Spleen (tissue), 11 donors: ENCODE measurements at regions not wholly inside any gene's neighbourhood (a gene's known extent, or its start where the extent isn't known, plus 50 kb on each side); places are given as distances from the start of the nearest gene placed in this dataset.

Experiments
- DNase-seq: peaks from one replicate; pipeline ENCODE4 v3.0.0-alpha.2; 2020
- H3K27ac ChIP-seq, 8 donors: fragments of 200-600 bp; sonication (generic) in 7 of 8; 1 replicate in 4 of 8; 2 replicates in 4 of 8; pipeline versions ENCODE4 v1.5.0 to v1.8.0; 2016 to 2021; ENCODE audit warnings: inconsistent platforms in 4 of 8, mild to moderate bottlenecking in 4 of 8, moderate library complexity in 1 of 8
- H3K27me3 ChIP-seq, 7 donors: fragments of 200-600 bp; sonication (generic) in 6 of 7; replicated peaks in 1 of 7; 1 replicate in 4 of 7; 2 replicates in 3 of 7; pipeline versions ENCODE4 v1.5.0 to v1.8.0; 2016 to 2021; ENCODE audit warnings: inconsistent platforms in 3 of 7, mild to moderate bottlenecking in 1 of 7
- H3K36me3 ChIP-seq, 6 donors: fragments of 200-600 bp; sonication (generic) in 5 of 6; 1 replicate in 4 of 6; 2 replicates in 2 of 6; pipeline versions ENCODE4 v1.5.0 to v1.8.0; 2016 to 2021; ENCODE audit warnings: inconsistent platforms in 2 of 6
- H3K4me1 ChIP-seq, 6 donors: fragments of 200-600 bp; sonication (generic) in 5 of 6; 1 replicate in 3 of 6; 2 replicates in 3 of 6; pipeline versions ENCODE4 v1.5.0 to v1.8.0; 2016 to 2021; ENCODE audit warnings: inconsistent platforms in 3 of 6
- H3K4me3 ChIP-seq, 8 donors: fragments of 200-600 bp; sonication (generic) in 7 of 8; 1 replicate in 4 of 8; 2 replicates in 4 of 8; pipeline versions ENCODE4 v1.5.0 to v1.8.0; 2016 to 2021; ENCODE audit warnings: inconsistent platforms in 4 of 8, mild to moderate bottlenecking in 4 of 8, moderate library complexity in 2 of 8
- H3K9me3 ChIP-seq, 8 donors: fragments of 200-600 bp; sonication (generic) in 7 of 8; 1 replicate in 4 of 8; 2 replicates in 4 of 8; pipeline versions ENCODE4 v1.5.0 to v1.8.0; 2016 to 2021; ENCODE audit warnings: inconsistent platforms in 4 of 8
- POLR2A ChIP-seq, 3 donors: fragments of 450-650 bp; IDR thresholded peaks; one replicate each; pipeline ENCODE4 v1.5.1; 2017; ENCODE audit warnings: antibody characterized with exemption in 3 of 3, mild to moderate bottlenecking in 1 of 3
- POLR2AphosphoS5 ChIP-seq, 3 donors: sonication (generic); formaldehyde crosslinking; IDR thresholded peaks; one replicate each; pipeline ENCODE4 v1.5.1; 2017; ENCODE audit warnings: antibody characterized with exemption in 3 of 3
- WGBS, 5 donors: extraction: QIAGEN DNeasy Blood & Tissue Kit in 3 of 5; methylation state at CpG; one replicate each; pipeline versions ENCODE4 v1.1.5 to v1.1.7; 2013 to 2018; 5-methylcytosine and 5-hydroxymethylcytosine counted together
- intact Hi-C: fragments of 100-400 bp; cut with DNase I; formaldehyde crosslinking; loops from one replicate; pipeline ENCODE4 v1.15.0; 2023; ENCODE audit warnings: low total_unique reads
- TF ChIP-seq, protein P1 (sequence below), 11 experiments: fragments of 200-600 bp in 7 of 11; fragments of 450-650 bp in 4 of 11; sonication (generic) in 4 of 11; IDR thresholded peaks in 8 of 11; conservative IDR thresholded peaks in 3 of 11; 1 replicate in 7 of 11; 2 replicates in 4 of 11; pipeline versions ENCODE4 v1.4.0 to v1.8.0; 2016 to 2021; ENCODE audit warnings: antibody characterized with exemption in 11 of 11, inconsistent platforms in 4 of 11, mild to moderate bottlenecking in 1 of 11
- donor health status: healthy with polysubstance abuse.
- donor health status: DM: no; HTN: no; CAD: no; lungs with moderate emphysema.
- donor health status: DM: no; HTN: no; CAD: no.
- donor health status: Bipolar disorder and iron deficiency.
- donor health status: healthy.
- donor health status: DM: no; HTN: no; CAD: no.
- donor health status: DM: yes; HTN: yes; CAD: no.

- no peaks in the 10 kb centered on the region for H3K36me3 ChIP-seq
- no peak overlapping the region for H3K27ac ChIP-seq
- no peak for DNase-seq
- 73 to 77% (median 76%) methylated on average over 3 of the region's 3 CpGs for WGBS, 5 donors
- no peak overlapping the region for H3K4me3 ChIP-seq
- no peaks in the 10 kb centered on the region for H3K4me1 ChIP-seq
- peaks cover 0 to 6% (median 3%) of the 10 kb centered on the region in 8 donors for H3K9me3 ChIP-seq
- no peaks in the 10 kb centered on the region for H3K27me3 ChIP-seq
- TF ChIP-seq POLR2A (IDR thresholded peaks at IDR 0.05) (no peak), POLR2AphosphoS5 (IDR thresholded peaks at IDR 0.05) (no peak)
- TF ChIP-seq, protein P1, sequence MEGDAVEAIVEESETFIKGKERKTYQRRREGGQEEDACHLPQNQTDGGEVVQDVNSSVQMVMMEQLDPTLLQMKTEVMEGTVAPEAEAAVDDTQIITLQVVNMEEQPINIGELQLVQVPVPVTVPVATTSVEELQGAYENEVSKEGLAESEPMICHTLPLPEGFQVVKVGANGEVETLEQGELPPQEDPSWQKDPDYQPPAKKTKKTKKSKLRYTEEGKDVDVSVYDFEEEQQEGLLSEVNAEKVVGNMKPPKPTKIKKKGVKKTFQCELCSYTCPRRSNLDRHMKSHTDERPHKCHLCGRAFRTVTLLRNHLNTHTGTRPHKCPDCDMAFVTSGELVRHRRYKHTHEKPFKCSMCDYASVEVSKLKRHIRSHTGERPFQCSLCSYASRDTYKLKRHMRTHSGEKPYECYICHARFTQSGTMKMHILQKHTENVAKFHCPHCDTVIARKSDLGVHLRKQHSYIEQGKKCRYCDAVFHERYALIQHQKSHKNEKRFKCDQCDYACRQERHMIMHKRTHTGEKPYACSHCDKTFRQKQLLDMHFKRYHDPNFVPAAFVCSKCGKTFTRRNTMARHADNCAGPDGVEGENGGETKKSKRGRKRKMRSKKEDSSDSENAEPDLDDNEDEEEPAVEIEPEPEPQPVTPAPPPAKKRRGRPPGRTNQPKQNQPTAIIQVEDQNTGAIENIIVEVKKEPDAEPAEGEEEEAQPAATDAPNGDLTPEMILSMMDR (IDR thresholded peaks at IDR 0.05 in 8 of 11, conservative IDR thresholded peaks at IDR 0.05 in 3 of 11): no peak
- intact Hi-C loops: no loop called here
Measured at GRCh38 chr21:28106370-28106890, 886.2 kb downstream of the LTN1 start.

GRCh38 chr21:28104346-28104745, 888.3 kb downstream of the LTN1 start:
- H3K27ac ChIP-seq: no peak overlapping the region
- no peaks in the 10 kb centered on the region for H3K9me3 ChIP-seq
- no peak for DNase-seq
- H3K4me3 ChIP-seq: no peak overlapping the region
- no peaks in the 10 kb centered on the region for H3K36me3 ChIP-seq
- 64 to 83% (median 77%) methylated on average over 5 of the region's 5 CpGs for WGBS, 5 donors
- intact Hi-C loops: no loop called here
- no peaks in the 10 kb centered on the region for H3K27me3 ChIP-seq
- TF ChIP-seq, protein P1 (IDR thresholded peaks at IDR 0.05 in 8 of 11, conservative IDR thresholded peaks at IDR 0.05 in 3 of 11): no peak
- TF ChIP-seq POLR2A (IDR thresholded peaks at IDR 0.05) (no peak), POLR2AphosphoS5 (IDR thresholded peaks at IDR 0.05) (no peak)
- H3K4me1 ChIP-seq: no peaks in the 10 kb centered on the region

GRCh38 chr21:28100366-28100765, 892.3 kb downstream of the LTN1 start:
- no peaks in the 10 kb centered on the region for H3K27me3 ChIP-seq
- WGBS, 5 donors: 73 to 85% (median 79%) methylated on average over 5 of the region's 5 CpGs
- intact Hi-C loops: no loop called here
- no peak overlapping the region for H3K4me3 ChIP-seq
- no peak overlapping the region for H3K27ac ChIP-seq
- H3K36me3 ChIP-seq: no peaks in the 10 kb centered on the region
- H3K9me3 ChIP-seq: no peaks in the 10 kb centered on the region
- no peak for DNase-seq
- TF ChIP-seq, protein P1 (IDR thresholded peaks at IDR 0.05 in 8 of 11, conservative IDR thresholded peaks at IDR 0.05 in 3 of 11): no peak
- no peak for TF ChIP-seq POLR2A (IDR thresholded peaks at IDR 0.05)
- TF ChIP-seq POLR2AphosphoS5 (IDR thresholded peaks at IDR 0.05): no peak
- H3K4me1 ChIP-seq: no peaks in the 10 kb centered on the region

DNA sequence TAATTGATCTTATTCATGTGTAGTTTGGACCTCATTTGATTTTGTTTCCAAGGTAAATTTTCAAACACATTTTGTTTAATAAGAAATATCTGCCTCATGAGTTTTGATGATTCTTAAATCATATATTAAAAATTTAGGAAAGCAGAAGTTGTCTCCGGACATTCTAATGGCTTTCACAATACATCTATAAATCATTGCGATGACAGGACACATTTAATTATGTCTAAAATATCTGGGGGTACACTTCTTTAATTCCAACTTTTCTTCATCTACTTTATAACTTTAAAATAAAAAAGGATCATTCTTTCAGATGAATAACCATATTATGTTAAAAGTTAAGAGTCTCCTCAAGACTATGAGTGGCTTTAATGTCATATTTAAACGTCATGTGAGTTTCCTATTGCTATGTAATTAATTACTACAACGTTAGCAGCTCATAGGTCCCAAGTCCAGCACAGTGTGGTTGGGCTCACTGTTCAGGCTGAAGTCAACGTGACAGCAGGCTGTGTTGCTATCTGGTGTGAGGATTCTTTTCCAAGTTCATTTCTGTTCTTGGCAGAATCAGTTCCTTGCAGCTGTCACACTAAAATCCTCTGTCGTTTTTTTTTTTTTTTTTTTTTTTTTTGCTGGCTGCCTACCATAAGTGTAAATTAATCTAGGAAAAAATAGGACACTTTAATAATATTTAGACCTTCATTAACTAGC, 893.5 kb downstream of the LTN1 start:
- Histone ChIP-seq H3K4me3 (no peak overlapping the region), H3K27me3 (no peaks in the 10 kb centered on the region), H3K4me1 (no peaks in the 10 kb centered on the region), H3K27ac (no peak overlapping the region), H3K9me3 (no peaks in the 10 kb centered on the region), H3K36me3 (no peaks in the 10 kb centered on the region)
- WGBS, 5 donors: 14 to 19% (median 18%) methylated on average over 6 of the region's 6 CpGs
- TF ChIP-seq, protein P1 (IDR thresholded peaks at IDR 0.05 in 8 of 11, conservative IDR thresholded peaks at IDR 0.05 in 3 of 11): no peak
- TF ChIP-seq POLR2AphosphoS5 (IDR thresholded peaks at IDR 0.05) (no peak), POLR2A (IDR thresholded peaks at IDR 0.05) (no peak)
- intact Hi-C loops: no loop called here
- DNase-seq: no peak
